Common myeloid progenitor, CD34-positive (primary cell): ENCODE measurements at regions not wholly inside any gene's neighbourhood (a gene's known extent, or its start where the extent isn't known, plus 50 kb on each side); places are given as distances from the start of the nearest gene placed in this dataset.

ENCODE experiments used
- CTCF ChIA-PET: fragments of 350-600 bp; sonication (Branson Sonifier 250); formaldehyde crosslinking; loops from one replicate; lab custom pipeline; 2021; ENCODE audit warnings: antibody characterized with exemption; lab: Charles Lee
- POLR2A ChIA-PET: fragments of 350-600 bp; sonication (Branson Sonifier 250); formaldehyde crosslinking; loops from one replicate; lab custom pipeline; 2021; ENCODE audit warnings: antibody characterized with exemption; lab: Charles Lee
- DNase-seq, 3 donors: peaks; one replicate each; pipeline versions ENCODE4 v3.0.0 to v3.0.0-alpha.2; 2013
- H3K27ac ChIP-seq, 2 experiments: 1 replicate in 1 of 2; 2 replicates in 1 of 2; pipeline ENCODE4 v1.7.0; 2013; ENCODE audit warnings: inconsistent platforms in 2 of 2, low read length in 2 of 2, mild to moderate bottlenecking in 2 of 2, low read depth in 1 of 2, moderate library complexity in 1 of 2; ENCODE audit not compliant: severe bottlenecking in 2 of 2, insufficient read depth in 1 of 2, poor library complexity in 1 of 2
- H3K27me3 ChIP-seq, 5 experiments: replicated peaks in 2 of 5; 1 replicate in 3 of 5; 2 replicates in 2 of 5; pipeline versions ENCODE4 v1.6.1 to v1.7.0; 2013; ENCODE audit warnings: low read length in 4 of 5, mild to moderate bottlenecking in 2 of 5, moderate library complexity in 2 of 5, inconsistent platforms in 1 of 5; ENCODE audit not compliant: insufficient read depth in 5 of 5, control insufficient read depth in 4 of 5
- H3K36me3 ChIP-seq, 4 experiments: 1 replicate in 2 of 4; 2 replicates in 2 of 4; pipeline versions ENCODE4 v1.6.1 to v1.7.0; 2013; ENCODE audit warnings: low read length in 3 of 4, control low read depth in 1 of 4, mild to moderate bottlenecking in 1 of 4; ENCODE audit not compliant: control insufficient read depth in 4 of 4, insufficient read depth in 4 of 4
- H3K4me1 ChIP-seq, 4 experiments: 1 replicate in 3 of 4; 2 replicates in 1 of 4; pipeline versions ENCODE4 v1.6.1 to v1.7.1; 2013; ENCODE audit warnings: low read length in 3 of 4, mild to moderate bottlenecking in 3 of 4, control low read depth in 1 of 4, inconsistent platforms in 1 of 4, moderate library complexity in 1 of 4; ENCODE audit not compliant: control insufficient read depth in 4 of 4, insufficient read depth in 4 of 4; ENCODE audit errors: control extremely low read depth in 1 of 4
- H3K4me3 ChIP-seq, 7 experiments: 1 replicate in 4 of 7; 2 replicates in 3 of 7; pipeline versions ENCODE4 v1.5.1 to v1.7.0; 2013; ENCODE audit warnings: mild to moderate bottlenecking in 7 of 7, low read length in 6 of 7, moderate library complexity in 6 of 7, inconsistent platforms in 2 of 7, low read depth in 2 of 7, control low read depth in 1 of 7; ENCODE audit not compliant: insufficient read depth in 4 of 7, control insufficient read depth in 1 of 7; ENCODE audit errors: extremely low read depth in 1 of 7
- H3K9me3 ChIP-seq, 5 experiments: 1 replicate in 4 of 5; 2 replicates in 1 of 5; pipeline versions ENCODE4 v1.6.1 to v1.7.1; 2013; ENCODE audit warnings: low read length in 4 of 5, mild to moderate bottlenecking in 2 of 5, inconsistent platforms in 1 of 5, low read depth in 1 of 5, moderate library complexity in 1 of 5; ENCODE audit not compliant: control insufficient read depth in 4 of 5, insufficient read depth in 2 of 5; ENCODE audit errors: control extremely low read depth in 1 of 5
- WGBS: methylation state at CpG from one replicate; pipeline ENCODE4 v1.1.5; 2013; ENCODE audit not compliant: insufficient coverage; 5-methylcytosine and 5-hydroxymethylcytosine counted together

- ChIA-PET CTCF (no interaction called here), POLR2A (no interaction called here)
- H3K4me1 ChIP-seq, result peaks cover 0 to 8% (median 3%) of the 10 kb centered on the region in 4 experiments
- no peak overlapping the region for H3K27ac ChIP-seq
- H3K36me3 ChIP-seq, result no peaks in the 10 kb centered on the region
- DNase-seq, result no peak
- H3K9me3 ChIP-seq, result peaks cover 0 to 6% (median 0%) of the 10 kb centered on the region in 5 experiments
- H3K27me3 ChIP-seq, result no peaks in the 10 kb centered on the region
- WGBS, result 97% methylated on average over 20 of the region's 25 CpGs
- H3K4me3 ChIP-seq, result no peak overlapping the region
Observed at GRCh38 chr9:129231022-129231739, 53.1 kb upstream of the IER5L start.

- Histone ChIP-seq H3K4me3 (no peak overlapping the region), H3K36me3 (no peaks in the 10 kb centered on the region), H3K4me1 (peaks cover 0 to 10% (median 8%) of the 10 kb centered on the region in 4 experiments), H3K27ac (no peak overlapping the region), H3K27me3 (no peaks in the 10 kb centered on the region), H3K9me3 (peaks cover 0 to 6% (median 0%) of the 10 kb centered on the region in 5 experiments)
- CTCF ChIA-PET, result no interaction called here
- no peak for DNase-seq
- POLR2A ChIA-PET, result no interaction called here
- no CpG with 5 or more reads among the region's 2 CpGs for WGBS
Observed at GRCh38 chr9:129230302-129230701, 52.2 kb upstream of the IER5L start.
